Esophagus squamous epithelium (tissue), 4 donors: ENCODE measurements at regions not wholly inside any gene's neighbourhood (a gene's known extent, or its start where the extent isn't known, plus 50 kb on each side); places are given as distances from the start of the nearest gene placed in this dataset.

ENCODE experiments used
- CTCF ChIP-seq, 6 experiments: fragments of 450-650 bp in 4 of 6; fragments of 200-600 bp in 2 of 6; sonication (generic) in 2 of 6; IDR thresholded peaks; one replicate each; pipeline ENCODE4 v1.5.1; 2016 to 2019; ENCODE audit warnings: antibody characterized with exemption in 6 of 6, mild to moderate bottlenecking in 4 of 6, moderate library complexity in 4 of 6
- POLR2A ChIP-seq, 4 donors: fragments of 450-650 bp; IDR thresholded peaks; one replicate each; pipeline ENCODE4 v1.6.1; 2017; ENCODE audit warnings: antibody characterized with exemption in 4 of 4, mild to moderate bottlenecking in 4 of 4, moderate library complexity in 3 of 4

- no peak for TF ChIP-seq POLR2A (IDR thresholded peaks at IDR 0.05)
- TF ChIP-seq CTCF (IDR thresholded peaks at IDR 0.05) = no peak
Observed at GRCh38 chr19:29342721-29343120, 129.8 kb upstream of the UQCRFS1 start.
